Liver (tissue), 3 donors: ENCODE measurements at regions not wholly inside any gene's neighbourhood (a gene's known extent, or its start where the extent isn't known, plus 50 kb on each side); places are given as distances from the start of the nearest gene placed in this dataset.

Source experiments
- CTCF ChIP-seq: fragments of 150-350 bp; IDR thresholded peaks from 2 replicates; pipeline ENCODE4 v1.5.1; 2017; ENCODE audit warnings: improper control_type of control experiment, low read depth, low read length; ENCODE audit not compliant: missing input control
- GABPA ChIP-seq, 2 donors: IDR thresholded peaks in 1 of 2; conservative IDR thresholded peaks in 1 of 2; 2 replicates each; pipeline ENCODE4 v1.6.1; 2016; ENCODE audit warnings: antibody characterized with exemption in 2 of 2, mild to moderate bottlenecking in 1 of 2, moderate library complexity in 1 of 2
- TAF1 ChIP-seq: conservative IDR thresholded peaks from 2 replicates; pipeline ENCODE4 v1.6.1; 2016; ENCODE audit warnings: antibody characterized with exemption, mild to moderate bottlenecking
- ZBTB33 ChIP-seq: IDR thresholded peaks from 2 replicates; pipeline ENCODE4 v1.6.1; 2016; ENCODE audit warnings: antibody characterized with exemption
- donor health status: healthy.
- donor health status: healthy.

GRCh38 chr5:68641211-68641610 is 425.7 kb downstream of the PIK3R1 start:
- TF ChIP-seq CTCF (no peak), ZBTB33 (no peak), GABPA (IDR thresholded peaks at IDR 0.05 in 1 of 2, conservative IDR thresholded peaks at IDR 0.05 in 1 of 2) (no peak), TAF1 (no peak)
